GM19043 (cell line): ENCODE measurements at regions not wholly inside any gene's neighbourhood (a gene's known extent, or its start where the extent isn't known, plus 50 kb on each side); places are given as distances from the start of the nearest gene placed in this dataset.
"Not testable (repeated sequence)": the region's sequence is repeated elsewhere in the genome, so short reads cannot be mapped to it uniquely, and the experiment has no call there.

ENCODE experiments used
- ATAC-seq: cut with Tn5 transposase; IDR thresholded peaks from one replicate; pipeline ENCODE4 v1.9.1; 2021; ENCODE audit warnings: low read depth; ENCODE audit not compliant: unreplicated experiment

DNA sequence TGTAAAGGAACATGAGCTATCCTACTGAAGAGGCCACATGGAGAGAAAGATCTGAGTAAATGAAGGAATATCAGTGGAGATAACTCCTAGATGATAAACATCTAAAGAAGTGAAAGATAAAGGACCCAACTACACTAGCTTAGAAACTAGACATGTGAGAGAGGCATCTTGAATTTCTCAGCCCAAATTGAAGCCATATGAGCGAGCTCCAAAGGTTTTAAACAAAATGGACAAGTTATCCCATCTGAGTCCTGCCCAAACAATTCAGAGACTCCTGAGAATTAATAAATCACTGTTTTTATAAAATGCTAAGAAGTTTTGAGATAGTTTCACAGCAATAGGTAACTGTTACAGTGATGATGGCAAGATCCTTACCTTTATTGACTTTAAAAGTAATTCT lies 438.9 kb downstream of the NAV3 start:
- ATAC-seq: no peak

DNA sequence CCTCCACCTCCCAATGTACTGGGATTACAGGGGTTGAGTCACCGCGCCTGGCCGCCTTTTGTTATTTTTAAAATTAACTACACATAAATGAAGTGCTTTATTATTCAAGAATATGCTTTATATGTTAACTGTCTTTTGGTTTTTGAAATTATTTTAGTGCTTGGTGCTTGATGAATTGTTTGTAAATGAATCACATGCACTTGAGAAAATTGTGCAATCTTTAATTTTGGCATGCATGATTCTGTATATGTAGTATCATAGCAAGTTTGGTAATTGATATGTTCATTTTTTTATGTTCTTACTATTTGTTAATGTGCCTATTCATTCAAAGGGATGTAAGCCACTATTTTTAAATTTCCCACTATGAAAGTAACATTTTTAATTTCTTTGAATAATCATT lies 440.9 kb downstream of the NAV3 start:
- ATAC-seq: no peak

DNA sequence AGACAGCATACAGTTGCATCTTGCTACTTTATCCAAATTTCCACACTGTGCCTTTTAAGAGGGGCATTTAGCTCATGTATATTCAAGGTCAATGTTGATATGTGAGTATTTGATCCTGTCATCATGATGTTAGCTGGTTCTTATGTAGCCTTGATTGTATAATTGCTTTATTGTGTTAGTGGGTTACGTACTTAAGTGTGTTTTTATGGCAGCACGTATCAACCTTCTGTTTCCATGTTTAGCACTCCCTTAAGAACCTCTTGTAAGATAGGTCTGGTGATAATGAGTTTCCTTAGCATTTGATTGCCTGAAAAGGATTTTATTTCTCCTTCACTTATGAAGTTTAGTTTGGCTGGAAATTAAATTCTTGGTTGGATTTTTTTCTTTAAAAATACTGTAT lies 445.2 kb downstream of the NAV3 start:
- ATAC-seq: no peak

DNA sequence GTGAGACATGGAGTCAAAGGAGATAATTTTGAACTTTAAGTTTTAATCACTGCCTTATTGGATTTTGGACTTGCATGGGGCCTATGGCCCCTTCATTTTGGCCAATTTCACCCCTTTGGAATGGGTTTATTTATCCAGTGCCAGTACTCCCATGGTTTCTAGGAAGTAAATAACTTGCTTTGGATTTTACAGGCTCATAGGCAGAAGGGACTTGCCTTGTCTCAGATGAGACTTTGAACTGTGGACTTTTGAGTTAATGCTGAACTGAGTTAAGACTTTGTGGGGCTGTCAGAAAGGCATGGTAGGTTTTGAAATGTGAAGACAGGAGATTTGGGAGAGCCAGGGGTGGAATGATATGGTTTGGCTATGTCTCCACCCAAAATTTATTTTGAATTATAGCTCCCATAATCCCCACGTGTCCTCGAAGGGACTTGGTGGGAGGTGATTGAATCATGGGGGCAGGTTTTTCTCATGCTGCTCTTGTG lies 448.1 kb downstream of the NAV3 start:
- ATAC-seq: no peak

DNA sequence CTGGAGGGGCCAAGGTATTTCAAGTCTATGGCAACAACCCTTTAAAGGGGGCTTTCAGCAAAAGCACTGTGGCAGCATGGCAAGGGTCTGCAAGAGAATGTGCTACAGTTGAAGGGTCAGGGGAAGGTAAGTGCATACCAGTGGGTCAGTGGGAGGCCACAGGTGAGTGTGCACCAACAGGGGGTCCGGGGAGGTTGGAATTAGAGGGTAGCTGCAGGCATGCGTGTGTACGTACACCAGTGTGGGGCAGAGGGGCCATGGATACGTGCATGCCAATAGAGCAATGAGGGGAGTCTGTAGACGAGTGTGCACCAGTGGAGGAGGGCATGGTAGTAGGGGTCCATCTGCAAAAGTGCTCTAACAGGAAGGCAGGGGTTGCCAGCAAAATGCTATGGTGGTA lies 448.9 kb downstream of the NAV3 start:
- ATAC-seq: no peak

DNA sequence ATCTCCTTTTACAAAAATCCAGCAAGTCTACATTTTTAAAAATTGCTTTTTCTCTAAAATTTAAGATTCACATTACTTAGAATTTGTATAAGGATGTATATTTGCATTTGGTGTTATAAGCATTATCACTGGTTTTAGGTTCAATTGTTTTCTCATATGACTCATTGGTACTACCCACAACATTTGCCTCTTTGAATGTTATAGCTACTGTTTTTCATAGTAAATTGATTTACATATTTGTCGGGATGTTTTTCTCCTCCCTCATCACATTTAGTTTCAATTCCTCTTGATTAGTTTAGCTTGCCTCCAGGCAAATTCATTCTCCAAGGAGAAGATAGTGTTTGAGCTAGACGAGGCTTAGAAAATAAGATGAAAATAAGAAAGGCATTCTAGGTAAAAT lies 450.4 kb downstream of the NAV3 start:
- not testable (repeated sequence) for ATAC-seq

DNA sequence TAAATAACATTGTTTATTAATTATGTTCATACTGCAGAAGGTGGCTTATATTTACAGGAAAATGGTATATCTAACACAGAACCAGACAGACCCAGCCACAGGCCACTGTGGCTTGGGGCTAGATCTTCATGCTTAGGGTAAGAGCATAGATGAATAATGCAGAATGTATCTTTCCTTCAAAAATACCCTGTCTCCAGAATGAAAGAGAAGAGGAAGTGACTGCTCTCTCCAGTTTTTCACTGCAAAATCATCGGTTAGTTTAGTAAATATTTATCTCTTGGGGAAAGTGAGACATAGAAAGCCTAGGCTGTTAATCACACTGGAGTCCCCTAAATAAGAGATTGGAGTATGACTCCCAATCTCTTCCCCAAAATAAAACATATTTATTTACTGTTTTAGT lies 453.7 kb downstream of the NAV3 start:
- ATAC-seq: no peak

DNA sequence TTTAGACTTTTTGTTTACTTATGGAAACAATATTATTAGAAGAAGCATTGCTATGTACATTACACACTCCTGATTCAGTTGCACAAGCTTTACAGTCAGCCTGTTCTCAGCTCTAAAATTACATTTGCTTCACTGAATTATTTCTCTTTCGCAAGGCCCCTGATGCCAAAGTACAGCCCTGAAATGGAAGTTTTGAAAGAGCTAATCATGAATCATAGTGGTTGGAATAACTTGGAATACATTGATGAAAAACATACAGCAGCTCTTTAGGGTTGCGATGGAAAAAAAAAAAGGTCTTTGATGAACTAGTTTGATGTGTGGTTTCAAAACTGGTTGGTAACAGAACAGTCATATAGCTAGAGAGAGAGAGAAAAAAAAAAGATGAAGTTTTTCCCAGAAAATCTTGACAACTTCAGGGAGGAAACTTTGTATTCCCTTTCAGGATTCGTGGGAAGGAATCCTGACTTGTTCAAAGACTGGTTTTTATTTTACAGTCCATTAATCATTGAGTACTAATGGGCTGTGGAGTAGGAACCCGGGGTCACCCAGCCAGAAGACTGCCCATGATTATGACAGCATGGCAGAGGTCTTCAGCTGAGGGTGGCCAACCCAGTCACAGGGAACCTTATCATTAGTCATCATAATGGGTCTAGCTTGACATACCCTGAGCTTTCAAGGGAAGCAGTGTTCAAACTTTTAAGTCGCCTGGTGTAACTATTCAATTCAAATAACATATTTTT lies 460.1 kb downstream of the NAV3 start:
- no peak for ATAC-seq

DNA sequence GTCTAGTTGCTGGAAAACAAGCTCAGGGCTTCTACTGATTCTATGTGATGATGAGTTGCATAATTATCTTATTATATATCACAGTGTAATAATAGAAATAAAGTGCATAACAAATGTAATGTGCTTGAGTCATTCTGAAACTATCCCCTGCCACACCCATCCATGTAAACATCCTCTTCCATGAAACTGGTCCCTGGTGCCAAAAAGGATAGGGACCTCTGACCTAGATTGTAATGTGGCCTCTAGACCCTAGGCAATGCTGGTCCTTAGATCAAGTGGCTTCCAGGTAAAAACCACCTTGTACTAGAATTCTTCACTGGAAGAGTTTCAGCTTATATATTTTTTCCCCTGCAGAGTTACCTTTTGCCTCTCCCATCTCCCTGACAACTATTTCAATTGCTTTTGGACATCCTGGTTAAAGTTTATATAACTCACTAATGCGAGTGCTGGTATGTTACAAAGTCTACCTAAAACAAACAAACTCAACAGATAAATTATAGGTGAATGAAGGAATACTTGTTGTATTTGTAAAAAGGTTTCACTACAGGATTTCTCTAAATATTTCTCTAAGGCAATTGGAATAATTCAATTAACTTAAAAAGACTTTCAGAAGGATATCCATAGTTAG lies 462.5 kb downstream of the NAV3 start:
- ATAC-seq: no peak

DNA sequence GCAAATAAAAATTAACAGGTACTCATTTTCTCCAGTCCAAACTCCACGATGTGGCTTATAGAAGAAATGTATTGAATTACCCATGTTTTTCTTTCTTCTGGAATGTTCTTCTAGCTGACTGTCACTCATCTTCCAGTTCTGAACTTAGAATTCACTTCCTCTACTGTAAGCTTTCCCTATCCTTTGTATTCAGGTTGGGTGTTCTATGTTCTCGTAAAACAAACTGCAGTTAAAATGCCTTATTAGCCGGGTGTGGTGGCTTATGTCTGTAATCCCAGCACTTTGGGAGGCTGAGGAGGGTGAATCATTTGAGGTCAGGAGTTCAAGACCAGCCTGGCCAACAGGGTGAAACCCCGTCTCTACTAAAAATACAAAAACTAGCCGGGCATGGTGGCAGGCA lies 470.6 kb downstream of the NAV3 start:
- ATAC-seq: not testable (repeated sequence)

DNA sequence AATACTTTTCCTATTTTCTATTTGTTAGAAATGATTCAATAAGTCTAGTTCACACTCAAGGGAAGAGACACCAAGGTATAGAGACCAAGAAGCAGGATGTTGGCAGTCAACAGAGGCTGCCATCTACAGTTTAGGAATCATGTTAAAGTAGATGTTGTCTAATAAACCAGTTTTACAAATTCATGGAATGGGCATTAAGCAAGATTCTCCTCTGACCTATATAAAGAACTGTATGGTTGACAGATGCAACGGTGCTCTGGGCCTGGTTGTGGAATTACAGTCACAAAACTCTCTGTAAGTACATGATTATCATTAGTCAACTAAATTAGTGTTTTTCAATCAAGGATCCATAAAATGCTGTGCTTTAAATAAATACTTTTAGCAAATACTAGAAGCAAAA lies 475.1 kb downstream of the NAV3 start:
- no peak for ATAC-seq

DNA sequence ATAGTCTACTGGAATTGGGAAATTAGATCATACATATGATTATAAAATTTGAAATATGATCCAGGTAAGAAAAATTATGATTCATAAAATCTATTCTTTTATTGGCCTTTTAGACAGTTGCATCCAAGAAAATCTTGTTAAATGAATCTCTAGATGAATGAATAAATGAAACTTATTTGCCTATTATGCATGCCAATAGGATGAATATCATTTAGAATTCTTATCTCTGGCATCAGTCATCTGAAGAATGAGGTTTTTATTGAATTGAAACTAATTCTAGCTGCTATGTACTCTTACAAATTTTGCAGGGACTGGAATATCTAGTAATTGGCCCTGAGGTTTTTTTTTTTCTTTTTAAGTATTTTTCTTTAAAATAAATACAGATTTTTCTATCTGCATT lies 475.5 kb downstream of the NAV3 start:
- ATAC-seq: no peak

DNA sequence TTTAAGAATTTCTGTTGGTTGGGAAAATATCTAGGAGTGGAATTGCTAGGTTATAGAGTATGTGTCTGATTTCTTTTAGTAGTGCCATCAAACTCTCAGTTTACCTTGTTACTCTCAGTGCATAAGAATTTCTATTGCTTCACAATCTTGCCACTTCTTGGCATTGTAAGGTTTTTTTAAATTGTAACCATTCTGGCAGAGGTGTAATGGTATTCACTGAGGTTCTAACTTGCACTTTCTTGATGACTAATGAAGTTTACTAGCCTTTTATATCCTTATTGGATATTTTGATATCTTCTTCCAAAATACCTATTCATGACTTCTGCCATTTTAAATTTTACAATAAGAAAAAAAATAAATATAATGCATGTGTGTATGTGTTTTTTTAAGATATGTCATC lies 478.0 kb downstream of the NAV3 start:
- no peak for ATAC-seq

DNA sequence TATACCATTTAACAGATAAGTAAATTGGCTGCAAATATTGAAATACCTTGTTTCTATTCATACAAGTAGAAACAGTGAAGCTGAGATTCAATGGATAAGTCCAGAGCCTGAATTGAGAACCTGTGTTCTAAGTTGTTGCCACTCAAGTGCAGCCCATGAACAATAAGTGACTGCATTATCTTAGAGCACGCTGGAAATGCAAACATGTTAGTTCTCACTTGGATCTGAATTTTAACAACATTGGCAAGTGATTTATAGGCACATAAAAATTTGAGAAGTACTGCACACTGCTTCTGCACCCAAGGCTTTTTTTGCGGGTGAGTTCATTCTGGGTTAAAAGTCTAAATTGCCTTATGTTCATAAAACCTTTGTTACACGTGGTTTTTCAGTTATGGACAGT lies 484.3 kb downstream of the NAV3 start:
- ATAC-seq: no peak

DNA sequence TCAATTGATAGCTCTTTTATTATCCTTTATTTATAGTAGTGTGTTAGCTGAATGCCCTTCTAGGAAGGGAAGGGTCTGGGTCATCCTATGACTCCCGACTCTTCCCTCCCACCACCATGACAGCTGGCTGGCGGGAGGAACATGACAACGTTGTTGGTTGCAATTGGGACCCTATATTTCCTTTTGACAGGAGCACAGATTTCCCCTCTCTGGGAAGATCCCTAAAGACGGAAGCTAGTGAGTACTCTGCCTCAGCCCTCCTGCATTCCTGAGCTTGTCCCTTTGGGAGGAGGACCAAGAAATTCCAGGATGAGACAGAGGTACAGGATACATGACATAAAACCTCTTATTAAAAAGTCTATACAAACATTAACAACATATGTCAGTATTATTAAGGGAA lies 485.4 kb downstream of the NAV3 start:
- no peak for ATAC-seq

DNA sequence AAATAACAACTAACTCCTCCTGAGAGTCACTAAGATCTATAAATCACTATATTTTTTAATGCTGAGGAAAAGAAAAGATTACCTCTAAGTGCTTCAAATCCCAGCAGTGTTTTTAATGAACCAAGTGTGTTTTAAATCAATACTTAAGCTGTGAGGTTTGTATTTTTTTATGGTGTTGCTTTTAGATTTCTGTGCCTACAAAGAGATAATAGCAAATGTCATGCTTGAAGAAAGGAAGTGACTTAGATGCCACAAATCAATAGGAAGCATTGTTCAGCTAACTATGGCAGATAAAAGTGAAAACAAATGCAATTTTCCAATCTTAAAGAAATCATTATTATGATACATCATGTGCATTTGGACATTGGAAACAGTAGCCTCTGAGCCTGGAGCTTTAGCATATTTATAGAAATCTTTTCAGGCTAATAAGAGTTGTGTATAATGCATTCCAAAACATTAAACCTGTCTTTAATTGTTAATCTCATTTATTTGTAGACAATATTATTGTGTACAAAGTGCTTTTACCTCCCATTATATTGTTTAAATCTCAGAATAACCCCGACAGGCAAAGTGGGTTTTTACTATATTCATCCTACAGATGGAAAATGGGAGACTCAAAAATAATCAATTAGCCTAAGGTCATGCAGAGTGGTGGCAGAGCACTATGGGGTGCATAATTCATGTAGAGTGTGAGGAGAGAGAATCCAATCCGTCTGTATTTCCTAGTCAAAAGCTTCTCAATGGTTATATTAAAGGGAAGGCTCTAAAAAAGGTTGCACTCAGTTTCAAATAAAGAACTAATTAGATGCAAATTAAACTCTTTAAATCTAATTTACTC lies 486.2 kb downstream of the NAV3 start:
- no peak for ATAC-seq

DNA sequence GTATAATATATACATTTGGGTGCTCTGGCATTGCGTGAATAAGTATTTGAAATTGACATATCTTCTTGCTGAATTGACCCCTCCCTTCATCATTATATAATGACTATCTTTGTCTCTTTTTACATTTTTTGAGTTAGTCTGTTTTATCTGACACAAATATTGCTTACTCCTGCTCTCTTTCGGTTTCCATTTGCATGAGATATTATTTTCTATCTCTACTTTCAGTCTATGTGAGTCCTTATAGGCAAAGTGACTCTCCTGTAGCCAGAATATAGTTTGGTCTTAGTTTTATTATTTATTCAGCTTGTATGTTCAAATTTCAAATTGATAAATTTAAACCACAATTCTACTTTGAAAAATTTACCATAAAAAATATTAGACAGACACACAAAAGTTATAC lies 491.0 kb downstream of the NAV3 start:
- no peak for ATAC-seq

DNA sequence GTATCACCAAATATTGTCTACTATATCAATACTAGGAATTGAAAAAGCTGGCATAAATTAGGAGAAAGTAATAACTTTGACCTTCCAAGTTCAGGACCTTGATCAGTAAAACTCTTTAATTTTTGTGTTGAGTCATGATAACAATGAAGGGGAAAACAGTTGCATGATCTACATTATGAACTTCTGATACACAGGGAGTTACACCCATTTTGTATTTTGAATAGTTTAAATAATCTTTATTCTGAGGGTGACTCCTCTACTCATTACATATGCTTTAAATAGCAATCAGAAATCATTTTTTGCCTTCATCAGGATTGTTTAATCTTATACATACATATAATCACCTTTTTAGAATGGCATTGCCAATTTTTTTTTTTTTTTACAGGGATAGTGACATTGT lies 492.5 kb downstream of the NAV3 start:
- ATAC-seq: no peak

DNA sequence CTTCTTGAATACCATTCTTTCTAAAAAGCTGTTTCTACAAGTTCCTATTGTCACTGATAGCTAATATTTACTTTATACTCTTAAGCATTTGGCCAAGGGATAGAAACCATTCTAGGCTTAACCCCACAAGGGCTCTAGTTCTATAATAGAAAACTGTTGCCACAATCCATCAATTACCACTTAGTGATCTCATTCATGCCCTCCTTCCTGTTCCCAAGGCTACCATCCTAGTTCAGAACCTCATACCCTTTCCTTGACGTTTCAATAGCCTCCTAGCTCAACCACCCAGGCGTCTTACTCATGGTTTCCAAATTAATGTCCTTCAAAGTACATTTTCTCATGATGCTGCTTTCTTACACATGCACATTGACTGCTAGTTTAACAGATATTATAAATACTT lies 493.5 kb downstream of the NAV3 start:
- no peak for ATAC-seq

DNA sequence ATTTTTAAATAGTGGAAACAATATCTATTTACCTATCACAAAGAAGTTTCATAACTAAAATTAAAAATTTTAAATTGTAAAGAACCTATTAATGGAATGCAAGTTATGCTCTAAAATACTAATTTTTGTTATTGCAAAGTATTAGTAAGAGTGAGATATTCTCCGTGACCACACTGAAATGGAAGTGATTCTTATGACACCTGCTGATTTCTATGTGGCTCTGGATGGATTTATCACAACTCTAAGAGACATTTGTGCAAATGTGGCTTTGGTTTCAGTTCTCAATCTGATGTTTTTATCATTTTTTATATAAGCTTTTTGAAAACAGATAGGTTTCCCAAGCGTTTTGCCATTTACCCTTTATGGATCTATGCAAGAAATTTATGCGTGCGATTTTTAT lies 497.8 kb downstream of the NAV3 start:
- no peak for ATAC-seq

DNA sequence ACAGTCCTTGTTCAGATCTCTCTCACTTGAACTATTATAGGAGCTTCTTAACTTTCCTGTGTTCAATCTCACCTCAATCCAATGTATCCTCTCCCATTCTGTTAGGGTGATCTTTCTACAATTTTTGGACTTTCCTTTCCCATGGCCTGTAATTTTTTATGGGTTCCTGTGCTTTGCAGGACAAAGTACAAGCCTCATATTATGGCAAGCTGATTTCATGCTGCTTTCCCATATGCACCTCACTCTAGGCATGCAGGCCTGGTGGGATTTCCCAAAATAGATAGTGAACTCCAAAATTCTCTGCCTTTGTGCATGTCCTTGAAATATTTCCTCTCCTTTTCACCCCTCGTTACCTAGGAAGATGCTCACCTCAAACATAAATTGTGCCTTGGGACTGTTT lies 499.4 kb downstream of the NAV3 start:
- ATAC-seq: no peak

DNA sequence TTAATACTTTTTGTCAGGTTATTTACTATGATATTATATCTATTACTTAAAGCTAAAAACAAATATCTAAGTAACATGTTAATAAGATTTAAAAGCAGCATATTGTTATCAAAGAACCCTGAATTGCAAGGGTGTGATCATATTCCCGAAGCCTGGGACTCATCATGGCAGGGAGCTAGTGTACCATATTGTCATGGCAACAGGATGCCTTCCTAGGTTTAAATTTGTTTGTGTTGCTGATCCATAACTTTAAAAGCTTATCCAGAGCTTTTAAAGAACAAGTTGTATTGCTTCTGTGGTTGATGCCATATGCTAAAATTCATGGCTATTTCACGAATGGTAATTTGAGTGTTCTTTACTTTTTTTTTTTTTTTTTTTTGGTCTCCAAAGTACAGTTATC lies 500.5 kb downstream of the NAV3 start:
- ATAC-seq: no peak
